Kidney epithelial cell (primary cell): ENCODE measurements at regions not wholly inside any gene's neighbourhood (a gene's known extent, or its start where the extent isn't known, plus 50 kb on each side); places are given as distances from the start of the nearest gene placed in this dataset.
A peak's percentile ranks its signal among the peaks of the same experiment; 100 is the strongest.

ENCODE experiments used
- DNase-seq: peaks from one replicate; pipeline ENCODE4 v3.0.0-alpha.2; 2010; ENCODE audit warnings: low read depth
- H3K27me3 ChIP-seq: 2 replicates; pipeline ENCODE4 v1.6.0; 2011; ENCODE audit warnings: low read length; ENCODE audit not compliant: control insufficient read depth, insufficient read depth
- H3K36me3 ChIP-seq: 2 replicates; pipeline ENCODE4 v1.5.1; 2011; ENCODE audit warnings: low read length; ENCODE audit not compliant: control insufficient read depth, insufficient read depth
- H3K4me3 ChIP-seq: 2 replicates; pipeline ENCODE4 v1.5.1; 2011; ENCODE audit warnings: low read depth, mild to moderate bottlenecking, control low read depth, low read length
- TF ChIP-seq, protein P1 (sequence below): IDR thresholded peaks from 2 replicates; pipeline ENCODE4 v1.5.1; 2011; ENCODE audit warnings: mild to moderate bottlenecking, moderate library complexity, low read length, control low read depth, inconsistent platforms; ENCODE audit not compliant: insufficient read depth, poor library complexity, severe bottlenecking

DNA sequence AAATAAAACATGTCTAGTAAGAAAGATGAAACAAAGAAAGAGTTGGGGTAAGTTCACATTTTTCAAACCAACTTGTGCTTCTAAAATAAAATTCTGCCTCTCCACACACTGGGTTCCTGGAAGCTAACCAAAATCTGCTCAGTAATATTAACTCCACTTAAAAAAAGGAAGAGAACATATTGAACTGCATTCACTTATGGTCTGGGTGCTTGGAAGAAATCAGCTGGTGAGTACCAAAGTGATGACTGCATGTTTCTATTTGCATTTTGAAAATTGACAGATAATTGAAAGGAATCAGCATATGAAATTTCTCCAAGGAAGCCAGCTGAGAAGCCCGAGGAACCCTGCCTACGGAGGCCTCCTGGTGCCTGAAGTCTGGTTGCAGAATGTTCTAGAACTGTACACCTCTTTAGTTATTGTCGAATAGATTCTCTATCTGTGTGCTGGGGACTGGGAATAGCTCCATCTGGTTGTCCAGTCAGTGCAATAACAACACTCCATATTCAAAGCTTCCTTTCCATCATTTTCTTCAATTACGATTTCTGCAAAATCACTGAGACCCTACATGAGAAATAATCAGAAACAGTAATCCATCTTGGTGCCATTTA is 836.1 kb downstream of the VRK1 start:
- Histone ChIP-seq H3K4me3 (no peak overlapping the region), H3K27me3 (no peaks in the 10 kb centered on the region), H3K36me3 (no peaks in the 10 kb centered on the region)
- DNase-seq = no peak
- TF ChIP-seq, protein P1, sequence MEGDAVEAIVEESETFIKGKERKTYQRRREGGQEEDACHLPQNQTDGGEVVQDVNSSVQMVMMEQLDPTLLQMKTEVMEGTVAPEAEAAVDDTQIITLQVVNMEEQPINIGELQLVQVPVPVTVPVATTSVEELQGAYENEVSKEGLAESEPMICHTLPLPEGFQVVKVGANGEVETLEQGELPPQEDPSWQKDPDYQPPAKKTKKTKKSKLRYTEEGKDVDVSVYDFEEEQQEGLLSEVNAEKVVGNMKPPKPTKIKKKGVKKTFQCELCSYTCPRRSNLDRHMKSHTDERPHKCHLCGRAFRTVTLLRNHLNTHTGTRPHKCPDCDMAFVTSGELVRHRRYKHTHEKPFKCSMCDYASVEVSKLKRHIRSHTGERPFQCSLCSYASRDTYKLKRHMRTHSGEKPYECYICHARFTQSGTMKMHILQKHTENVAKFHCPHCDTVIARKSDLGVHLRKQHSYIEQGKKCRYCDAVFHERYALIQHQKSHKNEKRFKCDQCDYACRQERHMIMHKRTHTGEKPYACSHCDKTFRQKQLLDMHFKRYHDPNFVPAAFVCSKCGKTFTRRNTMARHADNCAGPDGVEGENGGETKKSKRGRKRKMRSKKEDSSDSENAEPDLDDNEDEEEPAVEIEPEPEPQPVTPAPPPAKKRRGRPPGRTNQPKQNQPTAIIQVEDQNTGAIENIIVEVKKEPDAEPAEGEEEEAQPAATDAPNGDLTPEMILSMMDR = no peak

DNA sequence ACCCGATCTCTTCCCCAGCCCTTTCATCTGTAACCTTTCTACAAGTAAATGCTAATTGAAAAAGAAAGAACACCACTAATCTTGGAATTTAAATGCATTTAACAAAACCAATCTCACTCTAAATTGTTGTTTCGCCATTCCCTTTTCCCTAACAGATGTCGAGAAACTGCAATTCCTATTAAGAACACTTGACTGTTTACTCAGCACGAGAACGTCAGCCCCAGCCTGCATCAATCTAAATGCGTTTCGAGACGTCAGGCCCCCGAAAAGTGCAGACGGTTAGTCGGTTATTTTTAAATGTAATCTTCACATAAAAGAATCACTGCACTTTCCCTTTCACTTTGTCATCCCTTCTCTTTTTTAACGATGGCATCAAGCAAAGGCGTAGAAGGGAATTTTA is 837.6 kb downstream of the VRK1 start:
- H3K27me3 ChIP-seq = no peaks in the 10 kb centered on the region
- H3K36me3 ChIP-seq = no peaks in the 10 kb centered on the region
- H3K4me3 ChIP-seq = peak overlapping the region; percentile 23
- DNase-seq = no peak
- TF ChIP-seq, protein P1 = no peak

DNA sequence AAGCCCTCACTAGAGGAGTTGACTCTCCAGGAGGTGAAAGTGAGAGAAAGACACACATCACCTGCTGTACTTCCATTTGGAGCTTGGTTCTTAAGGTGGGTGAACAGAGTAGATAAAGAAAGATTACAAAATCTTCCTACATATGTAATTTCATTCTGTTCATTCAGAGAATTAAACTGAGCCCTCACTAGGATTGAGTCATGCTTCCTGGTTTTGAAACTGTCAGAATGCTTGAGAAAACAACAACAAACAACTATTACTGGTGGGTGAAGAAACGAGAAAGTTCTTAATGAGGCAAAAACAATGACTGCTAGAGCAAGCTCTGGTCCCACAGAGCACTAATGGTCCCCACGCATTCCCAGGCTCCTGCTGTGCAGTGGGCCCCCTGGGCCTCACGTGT is 841.7 kb downstream of the VRK1 start:
- DNase-seq = no peak
- Histone ChIP-seq H3K36me3 (no peaks in the 10 kb centered on the region), H3K27me3 (no peaks in the 10 kb centered on the region), H3K4me3 (no peak overlapping the region)
- TF ChIP-seq, protein P1 = no peak

DNA sequence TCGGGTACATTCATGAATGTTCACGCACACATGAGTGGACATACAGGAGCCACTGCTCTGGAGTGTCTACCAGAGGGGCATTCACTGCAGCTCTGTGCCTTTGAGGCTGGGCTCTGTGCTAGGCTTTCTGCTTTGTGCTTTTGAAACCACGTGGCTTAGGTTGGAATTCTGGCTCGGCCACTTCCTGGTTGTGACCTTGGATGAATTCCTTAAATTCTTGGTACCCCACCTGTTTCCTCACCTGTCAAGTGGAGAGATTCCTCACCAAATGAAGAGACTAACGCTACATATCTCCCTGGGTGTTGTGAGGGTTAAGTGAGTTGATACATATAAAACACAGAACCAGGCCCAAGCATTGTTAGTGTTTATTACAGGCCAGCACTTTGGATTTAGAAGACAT is 842.8 kb downstream of the VRK1 start:
- H3K36me3 ChIP-seq = no peaks in the 10 kb centered on the region
- H3K4me3 ChIP-seq = no peak overlapping the region
- no peak for DNase-seq
- TF ChIP-seq, protein P1 = no peak
- no peaks in the 10 kb centered on the region for H3K27me3 ChIP-seq

DNA sequence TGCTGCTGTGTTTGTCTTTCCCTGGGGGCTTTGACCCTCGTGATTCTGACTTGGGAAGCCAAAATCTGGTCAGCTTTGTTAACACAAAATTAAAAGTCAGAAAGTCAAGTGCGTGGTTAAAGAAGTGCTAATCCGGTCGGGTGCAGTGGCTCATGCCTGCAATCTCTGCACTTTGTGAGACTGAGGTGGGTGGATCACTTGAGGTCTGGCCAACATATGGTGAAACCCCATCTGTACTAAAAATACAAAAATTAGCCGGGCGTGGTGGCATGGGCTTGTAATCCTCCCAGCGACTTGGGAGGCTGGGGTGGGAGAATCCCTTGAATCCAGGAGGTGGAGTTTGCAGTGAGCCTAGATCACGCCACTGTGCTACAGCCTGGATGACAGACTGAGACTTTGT is 844.6 kb downstream of the VRK1 start:
- H3K27me3 ChIP-seq = no peaks in the 10 kb centered on the region
- H3K4me3 ChIP-seq = no peak overlapping the region
- DNase-seq = no peak
- no peaks in the 10 kb centered on the region for H3K36me3 ChIP-seq
- TF ChIP-seq, protein P1 = no peak

DNA sequence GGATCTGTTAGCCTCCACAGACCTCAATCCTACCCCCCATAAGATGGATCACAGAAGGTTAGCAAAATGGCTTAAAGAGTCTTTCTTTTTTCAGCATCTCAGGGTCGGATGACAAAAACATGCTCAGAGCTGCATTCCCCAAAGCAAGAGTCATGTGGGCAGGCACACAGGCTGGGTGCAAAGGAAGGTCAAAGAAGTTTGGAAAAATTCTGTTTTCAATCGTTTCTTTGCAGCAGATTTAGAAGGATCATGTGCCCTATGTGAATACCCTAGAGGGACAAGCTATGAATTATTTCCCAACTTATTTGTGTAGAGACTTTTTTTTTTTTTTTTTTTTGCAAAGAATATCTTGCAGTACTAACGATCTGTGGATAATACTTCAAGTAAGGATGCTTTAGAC is 845.4 kb downstream of the VRK1 start:
- no peak overlapping the region for H3K4me3 ChIP-seq
- TF ChIP-seq, protein P1 = no peak

More for the DNA sequence above, 845.4 kb downstream of the VRK1 start:
- Histone ChIP-seq H3K36me3 (no peaks in the 10 kb centered on the region), H3K27me3 (no peaks in the 10 kb centered on the region)
- no peak for DNase-seq
